ENCODE measurements at regions not wholly inside any gene's neighbourhood (a gene's known extent, or its start where the extent isn't known, plus 50 kb on each side); places are given as distances from the start of the nearest gene placed in this dataset.

DNA sequence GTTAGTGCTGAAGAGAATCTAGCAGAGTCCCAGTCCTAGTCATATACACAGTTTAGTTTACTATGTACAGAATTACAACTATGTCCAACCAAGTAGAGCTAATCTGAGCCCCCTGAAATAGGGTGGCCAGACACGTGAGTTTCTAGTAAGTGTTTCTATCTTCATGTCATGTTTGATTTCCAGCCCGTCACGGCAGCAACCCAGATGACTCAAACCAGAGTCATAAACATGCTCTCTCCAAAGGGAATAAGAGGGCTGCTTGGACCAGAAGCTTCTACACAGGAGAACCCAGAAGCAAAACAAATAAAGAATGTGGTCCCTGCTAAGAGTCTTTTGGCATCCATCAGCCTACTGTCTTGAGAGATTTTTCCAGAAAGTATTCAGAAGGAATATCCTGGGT, 64.9 kb upstream of the WIPF1 start:
- TF ChIP-seq, protein P1, sequence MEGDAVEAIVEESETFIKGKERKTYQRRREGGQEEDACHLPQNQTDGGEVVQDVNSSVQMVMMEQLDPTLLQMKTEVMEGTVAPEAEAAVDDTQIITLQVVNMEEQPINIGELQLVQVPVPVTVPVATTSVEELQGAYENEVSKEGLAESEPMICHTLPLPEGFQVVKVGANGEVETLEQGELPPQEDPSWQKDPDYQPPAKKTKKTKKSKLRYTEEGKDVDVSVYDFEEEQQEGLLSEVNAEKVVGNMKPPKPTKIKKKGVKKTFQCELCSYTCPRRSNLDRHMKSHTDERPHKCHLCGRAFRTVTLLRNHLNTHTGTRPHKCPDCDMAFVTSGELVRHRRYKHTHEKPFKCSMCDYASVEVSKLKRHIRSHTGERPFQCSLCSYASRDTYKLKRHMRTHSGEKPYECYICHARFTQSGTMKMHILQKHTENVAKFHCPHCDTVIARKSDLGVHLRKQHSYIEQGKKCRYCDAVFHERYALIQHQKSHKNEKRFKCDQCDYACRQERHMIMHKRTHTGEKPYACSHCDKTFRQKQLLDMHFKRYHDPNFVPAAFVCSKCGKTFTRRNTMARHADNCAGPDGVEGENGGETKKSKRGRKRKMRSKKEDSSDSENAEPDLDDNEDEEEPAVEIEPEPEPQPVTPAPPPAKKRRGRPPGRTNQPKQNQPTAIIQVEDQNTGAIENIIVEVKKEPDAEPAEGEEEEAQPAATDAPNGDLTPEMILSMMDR (IDR thresholded peaks at IDR 0.05; ENCODE audit: low read depth, low read length) = no peak
- TF ChIP-seq POLR2A (IDR thresholded peaks at IDR 0.05; ENCODE audit: extremely low read depth, insufficient read length) = no peak
- TF ChIP-seq, protein P2, sequence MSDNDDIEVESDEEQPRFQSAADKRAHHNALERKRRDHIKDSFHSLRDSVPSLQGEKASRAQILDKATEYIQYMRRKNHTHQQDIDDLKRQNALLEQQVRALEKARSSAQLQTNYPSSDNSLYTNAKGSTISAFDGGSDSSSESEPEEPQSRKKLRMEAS (IDR thresholded peaks at IDR 0.05; ENCODE audit: low read depth, low read length) = no peak
- no peak for TF ChIP-seq MYC (IDR thresholded peaks at IDR 0.05; ENCODE audit: low read depth, low read length)
- no peak overlapping the region for H3K4me3 ChIP-seq (ENCODE audit: low read depth, low read length)
- no peak for DNase-seq (ENCODE audit: low read depth)

DNA sequence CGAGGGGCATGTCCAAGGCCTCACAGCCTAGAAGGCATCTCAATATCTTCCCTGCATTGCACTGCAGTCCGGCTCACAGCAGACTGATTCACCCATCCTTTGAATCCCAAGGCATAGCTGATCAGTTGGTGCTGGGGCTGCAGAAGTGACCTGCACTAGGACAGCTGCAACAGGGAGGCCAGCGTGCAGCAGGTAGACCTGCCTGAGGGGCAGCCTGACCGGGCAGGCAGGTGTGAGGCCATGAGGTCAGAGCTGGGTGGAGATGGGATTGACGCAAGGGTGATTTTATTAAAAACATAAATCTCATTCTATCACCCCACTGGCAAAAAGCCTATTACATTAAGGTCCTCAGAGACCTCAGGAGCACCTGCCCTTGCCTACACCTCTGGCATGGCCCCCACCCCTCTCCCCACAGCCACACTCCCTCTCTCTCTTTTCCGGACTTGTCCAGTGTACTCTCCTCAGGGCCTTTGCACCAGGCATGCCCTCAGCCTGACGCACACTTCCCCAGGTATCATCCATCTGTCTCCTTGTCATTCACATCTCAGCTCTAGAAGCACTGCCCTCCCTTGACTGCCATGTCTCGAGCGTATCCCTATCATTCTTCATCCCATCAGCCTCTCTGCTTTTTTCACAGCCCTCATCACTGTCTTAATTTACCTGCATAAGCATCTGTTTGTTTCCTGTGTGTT, 63.5 kb upstream of the WIPF1 start:
- no peak overlapping the region for H3K4me3 ChIP-seq (ENCODE audit: low read depth, low read length)
- TF ChIP-seq MYC (IDR thresholded peaks at IDR 0.05; ENCODE audit: low read depth, low read length) (no peak), POLR2A (IDR thresholded peaks at IDR 0.05; ENCODE audit: extremely low read depth, insufficient read length) (no peak)
- TF ChIP-seq, protein P2 (IDR thresholded peaks at IDR 0.05; ENCODE audit: low read depth, low read length) = no peak
- TF ChIP-seq, protein P1 (IDR thresholded peaks at IDR 0.05; ENCODE audit: low read depth, low read length) = no peak
- DNase-seq (ENCODE audit: low read depth) = no peak

DNA sequence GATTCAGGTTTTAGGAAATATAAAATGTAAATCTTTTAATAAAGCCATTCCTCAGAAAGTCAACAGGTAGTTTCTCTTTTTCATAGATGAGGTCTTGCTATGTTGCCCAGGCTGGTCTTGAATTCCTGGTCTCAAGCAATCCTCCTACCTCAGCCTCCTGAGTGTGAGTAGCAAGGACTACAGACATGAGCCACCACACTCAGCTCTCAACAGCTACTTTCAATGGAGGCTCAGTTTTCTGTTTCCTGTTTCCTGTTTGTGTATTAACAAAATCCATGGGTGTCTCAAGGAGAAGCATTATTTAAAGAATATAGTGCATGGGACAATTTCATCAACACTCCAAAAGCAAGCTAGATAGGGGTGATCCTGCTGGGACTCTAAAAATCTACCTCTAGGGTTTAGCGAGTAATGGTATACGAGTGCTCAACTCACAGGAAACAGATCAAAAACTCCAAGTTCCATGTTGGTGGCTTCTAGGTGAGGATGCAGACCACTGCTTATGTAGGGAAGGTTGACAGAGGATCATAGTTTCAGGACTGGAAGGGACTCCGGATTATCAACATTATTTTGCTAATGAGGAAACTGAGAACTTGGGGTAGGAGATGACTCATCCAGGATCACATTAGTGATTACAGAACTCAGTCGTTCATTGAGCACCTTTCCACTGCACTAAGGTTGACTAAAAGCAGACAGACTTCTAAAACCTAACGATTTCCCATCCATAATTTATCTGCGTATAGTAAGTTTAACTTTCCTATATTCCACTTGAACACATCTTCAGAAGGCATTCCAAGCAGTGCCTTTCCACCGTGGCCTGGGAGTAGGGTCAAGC, 61.7 kb upstream of the WIPF1 start:
- H3K4me3 ChIP-seq (ENCODE audit: low read depth, low read length) = no peak overlapping the region
- no peak for DNase-seq (ENCODE audit: low read depth)
- TF ChIP-seq MYC (IDR thresholded peaks at IDR 0.05; ENCODE audit: low read depth, low read length) (no peak), POLR2A (IDR thresholded peaks at IDR 0.05; ENCODE audit: extremely low read depth, insufficient read length) (no peak)
- TF ChIP-seq, protein P2 (IDR thresholded peaks at IDR 0.05; ENCODE audit: low read depth, low read length) = no peak
- TF ChIP-seq, protein P1 (IDR thresholded peaks at IDR 0.05; ENCODE audit: low read depth, low read length) = no peak

DNA sequence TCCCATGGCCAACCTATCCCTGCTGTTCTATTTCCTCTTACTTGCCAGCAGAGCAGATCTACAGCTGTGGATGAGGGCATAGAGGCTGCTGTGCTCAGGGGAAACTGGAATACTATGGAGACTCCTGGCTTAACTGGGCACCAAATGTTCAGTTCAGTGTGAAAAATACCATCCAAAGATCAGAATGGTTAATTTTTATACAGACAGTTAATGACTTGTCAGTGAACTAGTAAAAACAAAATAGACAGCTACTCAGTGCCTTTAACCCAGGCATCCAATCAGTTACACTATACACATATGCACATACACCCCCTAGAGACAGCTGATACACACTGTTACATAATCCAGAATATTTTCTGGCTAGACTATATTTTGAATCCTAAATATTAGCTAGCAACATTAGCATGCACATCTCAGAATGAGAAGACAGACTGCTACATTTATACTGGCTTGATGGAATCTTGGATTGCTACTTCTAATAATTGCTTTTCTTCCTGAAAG, 59.1 kb upstream of the WIPF1 start:
- H3K4me3 ChIP-seq (ENCODE audit: low read depth, low read length) = no peak overlapping the region
- DNase-seq (ENCODE audit: low read depth) = no peak
- TF ChIP-seq, protein P2 (IDR thresholded peaks at IDR 0.05; ENCODE audit: low read depth, low read length) = no peak
- TF ChIP-seq, protein P1 (IDR thresholded peaks at IDR 0.05; ENCODE audit: low read depth, low read length) = no peak
- TF ChIP-seq MYC (IDR thresholded peaks at IDR 0.05; ENCODE audit: low read depth, low read length) (no peak), POLR2A (IDR thresholded peaks at IDR 0.05; ENCODE audit: extremely low read depth, insufficient read length) (no peak)

DNA sequence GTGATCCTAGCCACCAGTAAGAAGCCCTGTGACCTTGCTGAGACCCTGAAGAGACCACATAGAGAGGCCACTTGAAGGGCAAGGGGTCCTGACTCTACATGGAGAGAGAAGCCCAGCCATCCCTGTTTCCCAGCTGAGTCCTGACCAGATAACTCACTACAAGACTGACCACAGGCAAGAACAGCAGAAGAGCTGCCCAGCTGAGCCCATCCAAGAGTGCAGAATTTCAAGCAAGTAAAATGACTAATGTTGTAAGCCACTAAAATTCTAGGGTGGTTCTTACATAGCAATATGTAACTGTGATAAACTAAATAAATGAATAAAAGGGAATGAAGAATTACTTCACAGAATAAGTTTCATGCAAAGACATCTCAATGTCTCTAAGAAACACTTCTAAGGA, 58.4 kb upstream of the WIPF1 start:
- DNase-seq (ENCODE audit: low read depth) = no peak
- H3K4me3 ChIP-seq (ENCODE audit: low read depth, low read length) = no peak overlapping the region
- TF ChIP-seq MYC (IDR thresholded peaks at IDR 0.05; ENCODE audit: low read depth, low read length) = no peak
- TF ChIP-seq, protein P2 (IDR thresholded peaks at IDR 0.05; ENCODE audit: low read depth, low read length) = no peak
- TF ChIP-seq, protein P1 (IDR thresholded peaks at IDR 0.05; ENCODE audit: low read depth, low read length) = no peak
- no peak for TF ChIP-seq POLR2A (IDR thresholded peaks at IDR 0.05; ENCODE audit: extremely low read depth, insufficient read length)
